Hematopoietic multipotent progenitor cell treated with erythropoietin and hydrocortisone succinate and interleukin-3 and kit ligand, for 4 days (in vitro differentiated cells): ENCODE measurements at regions not wholly inside any gene's neighbourhood (a gene's known extent, or its start where the extent isn't known, plus 50 kb on each side); places are given as distances from the start of the nearest gene placed in this dataset.
"Not testable (repeated sequence)": the region's sequence is repeated elsewhere in the genome, so short reads cannot be mapped to it uniquely, and the experiment has no call there.

Source experiments
- DNase-seq: peaks from one replicate; pipeline ENCODE4 v3.0.0-alpha.2; 2015

GRCh38 chr10:128178302-128178958 is 52.2 kb upstream of the MKI67 start:
- peak; percentile 74 for DNase-seq

- DNase-seq, result peak; percentile 78
Measured at GRCh38 chr10:128180843-128181242, 54.6 kb upstream of the MKI67 start.

DNA sequence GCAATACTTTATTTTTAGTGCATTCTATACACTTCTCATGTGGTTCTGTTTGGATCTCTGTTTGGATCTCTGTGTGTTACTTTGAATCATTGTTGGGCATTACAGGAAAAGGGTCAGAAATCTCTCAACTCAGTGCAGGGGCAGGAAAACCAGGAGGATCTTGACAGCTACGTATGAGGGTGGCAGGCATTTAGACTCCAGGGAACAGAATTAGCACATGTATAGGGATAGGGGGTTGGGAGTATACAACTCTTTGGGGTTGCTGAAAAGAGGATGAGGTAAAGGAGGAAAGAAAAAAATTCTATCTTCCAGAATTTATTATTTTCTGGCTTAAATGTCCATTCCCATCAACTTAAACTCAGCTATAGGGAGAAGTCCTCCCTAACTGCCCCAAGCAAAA is 59.4 kb upstream of the MKI67 start:
- DNase-seq, result no peak

GRCh38 chr10:128186959-128187787 is 61.0 kb upstream of the MKI67 start:
- DNase-seq, result peak; percentile 10

GRCh38 chr10:128187788-128188185 is 61.6 kb upstream of the MKI67 start:
- DNase-seq, result no peak

GRCh38 chr10:128189176-128189575 is 63.0 kb upstream of the MKI67 start:
- DNase-seq, result no peak

DNA sequence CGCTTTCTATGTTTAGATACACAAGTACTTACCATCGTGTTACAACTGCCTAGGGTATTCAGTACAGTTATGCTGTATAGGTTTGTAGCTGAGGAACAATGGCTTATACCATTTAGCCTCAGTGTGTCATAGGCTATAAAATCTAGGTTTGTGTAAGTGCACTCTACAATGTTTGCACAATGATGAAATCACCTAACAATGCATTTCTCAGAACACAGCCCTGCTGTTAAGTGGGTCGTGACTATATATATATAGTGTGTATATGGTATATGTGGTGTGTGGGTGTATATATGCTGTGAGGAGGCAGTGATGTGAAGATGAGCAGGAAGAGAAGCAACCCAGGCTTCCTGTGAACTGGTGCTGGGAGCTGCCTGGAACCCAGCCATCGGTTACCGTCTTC is 65.6 kb upstream of the MKI67 start:
- no peak for DNase-seq

DNA sequence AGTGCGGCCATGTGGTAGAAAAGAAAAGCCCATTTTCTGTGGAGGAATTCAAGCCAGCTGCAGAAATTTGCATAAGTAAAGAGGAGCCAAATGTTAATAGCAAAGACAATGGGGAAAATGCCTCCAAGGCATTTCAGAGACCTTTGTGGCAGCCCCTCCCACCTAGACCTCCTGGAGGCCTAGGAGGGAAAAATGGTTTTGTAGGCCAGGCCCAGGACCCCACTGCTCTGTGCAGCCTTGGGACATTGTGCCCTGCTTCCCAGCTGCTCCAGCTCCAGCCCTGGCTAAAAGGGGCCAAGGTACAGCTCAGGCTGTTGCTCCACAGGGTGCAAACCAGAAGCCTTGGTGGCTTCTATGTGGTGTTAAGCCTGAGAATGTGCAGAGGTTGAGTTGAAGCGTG is 75.6 kb upstream of the MKI67 start:
- not testable (repeated sequence) for DNase-seq

GRCh38 chr10:128203028-128203427 is 76.8 kb upstream of the MKI67 start:
- DNase-seq, result no peak

DNA sequence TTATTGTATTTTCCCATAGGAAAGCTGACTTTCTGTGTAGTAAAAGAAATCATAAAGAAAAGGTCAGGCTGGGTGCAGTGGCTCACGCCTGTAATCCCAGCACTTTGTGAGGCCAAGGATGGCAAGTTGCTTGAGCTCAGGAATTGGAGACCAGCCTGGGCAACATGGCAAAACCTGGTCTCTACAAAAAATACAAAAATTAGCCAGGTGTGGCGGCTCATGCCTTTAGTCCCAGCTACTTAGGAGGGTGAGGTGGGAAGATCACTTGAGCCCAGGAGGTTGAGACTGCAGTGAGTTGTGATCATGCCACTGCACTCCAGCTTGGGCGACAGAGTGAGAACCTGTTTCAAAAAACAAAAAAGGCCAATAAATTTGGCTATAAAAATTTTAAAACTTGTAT is 79.4 kb upstream of the MKI67 start:
- not testable (repeated sequence) for DNase-seq

- DNase-seq, result no peak
Measured at GRCh38 chr10:128206676-128207075, 80.5 kb upstream of the MKI67 start.

DNA sequence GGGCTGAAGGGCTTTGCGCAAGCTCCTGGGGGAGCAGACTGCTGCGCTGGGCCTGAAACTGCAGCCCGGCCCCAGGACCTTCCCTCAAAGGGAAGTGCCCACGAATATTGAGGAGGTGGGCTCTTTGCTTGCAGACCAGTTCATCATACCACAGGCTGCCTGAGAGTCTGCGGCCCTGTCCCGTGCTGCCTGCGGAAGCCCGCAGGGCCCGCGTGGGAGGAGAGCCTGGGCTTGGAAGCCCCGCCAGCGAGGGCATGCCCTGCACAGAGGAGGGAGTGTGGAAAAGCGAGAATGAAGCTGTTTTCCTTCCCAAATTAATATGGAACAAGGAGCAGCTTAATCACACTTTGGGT is 83.6 kb upstream of the MKI67 start:
- no peak for DNase-seq

- DNase-seq, result peak; percentile 68
Measured at GRCh38 chr10:128210215-128211063, 84.2 kb upstream of the MKI67 start.

DNA sequence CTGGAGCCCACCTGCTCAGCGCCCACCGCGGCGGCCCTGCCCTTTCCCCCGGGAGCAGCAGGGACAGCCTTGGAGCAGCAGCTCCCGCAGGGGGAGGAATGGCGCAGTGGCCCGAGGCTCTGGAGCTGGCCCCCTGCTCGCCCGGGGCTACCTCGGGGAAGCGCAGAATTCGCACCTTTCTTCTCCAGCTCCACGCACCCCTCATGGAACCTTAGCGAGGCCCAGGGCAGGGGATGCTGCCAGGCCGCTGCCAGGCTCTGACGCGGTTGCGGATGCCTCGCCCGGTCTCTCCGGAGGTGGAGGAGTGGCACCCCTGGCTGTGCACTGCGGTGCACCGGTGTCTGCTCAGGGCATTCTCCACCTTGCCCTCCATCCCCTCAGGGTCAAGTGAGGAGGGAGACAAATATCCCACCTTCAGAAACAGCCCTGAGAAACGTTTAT is 84.9 kb upstream of the MKI67 start:
- no peak for DNase-seq

DNA sequence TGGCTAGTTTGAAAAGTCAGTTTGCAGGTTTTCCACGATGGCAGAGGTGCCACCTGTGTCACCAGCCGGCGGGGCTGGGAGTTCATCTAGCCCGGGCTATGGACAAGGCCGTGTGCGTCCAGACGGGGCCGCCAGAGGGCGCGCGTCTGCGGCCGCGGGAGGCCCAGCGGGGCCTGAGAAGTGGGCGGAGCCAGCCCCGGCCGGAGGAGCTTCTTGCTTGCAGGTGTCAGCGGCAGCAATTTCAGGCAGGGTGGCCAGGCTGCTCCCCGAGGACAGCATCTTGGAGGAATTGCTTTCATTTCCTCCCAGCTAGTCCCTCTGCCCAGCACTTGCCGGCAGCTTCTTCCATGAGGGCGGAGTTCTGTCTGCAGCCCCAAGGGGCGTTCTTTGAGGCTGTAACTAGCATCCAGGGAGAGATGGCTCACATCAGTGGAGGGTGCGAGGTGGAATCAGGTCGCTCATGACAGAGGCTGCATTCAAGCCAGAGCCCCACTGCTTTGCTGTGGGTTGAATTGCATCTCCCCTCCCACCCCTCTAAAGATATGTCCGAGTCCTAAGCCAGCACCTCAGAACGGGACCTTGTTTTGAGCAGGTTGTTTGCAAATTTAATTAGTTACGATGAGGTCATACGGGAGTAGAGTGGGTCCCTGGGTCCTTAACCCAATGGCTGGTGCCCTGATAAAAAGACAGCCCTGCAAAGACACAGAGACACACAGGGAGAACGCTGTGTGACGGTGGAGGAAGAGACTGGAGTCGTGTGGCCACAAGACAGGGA is 85.9 kb upstream of the MKI67 start:
- DNase-seq, result peak; percentile 91

DNA sequence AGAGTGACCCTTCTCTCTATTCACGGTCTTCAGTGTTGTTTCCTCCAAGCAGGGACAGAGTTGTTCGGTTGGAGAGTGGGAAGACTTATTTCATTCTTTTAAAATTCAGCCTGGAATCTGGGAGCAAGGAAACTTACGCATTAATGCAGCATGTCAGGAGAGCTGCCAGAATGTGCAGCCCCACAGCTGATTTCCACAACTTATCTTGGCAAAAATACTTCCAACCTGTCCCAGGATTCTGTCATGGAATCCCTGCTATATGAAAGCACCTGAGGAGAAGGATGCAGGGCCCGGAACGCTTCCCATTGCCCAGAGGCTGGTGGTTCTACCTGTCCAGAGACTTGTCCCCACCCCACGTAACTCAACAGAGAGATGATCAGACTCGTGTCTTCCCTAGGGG is 86.9 kb upstream of the MKI67 start:
- DNase-seq, result no peak

GRCh38 chr10:128215733-128216132 is 89.5 kb upstream of the MKI67 start:
- no peak for DNase-seq

DNA sequence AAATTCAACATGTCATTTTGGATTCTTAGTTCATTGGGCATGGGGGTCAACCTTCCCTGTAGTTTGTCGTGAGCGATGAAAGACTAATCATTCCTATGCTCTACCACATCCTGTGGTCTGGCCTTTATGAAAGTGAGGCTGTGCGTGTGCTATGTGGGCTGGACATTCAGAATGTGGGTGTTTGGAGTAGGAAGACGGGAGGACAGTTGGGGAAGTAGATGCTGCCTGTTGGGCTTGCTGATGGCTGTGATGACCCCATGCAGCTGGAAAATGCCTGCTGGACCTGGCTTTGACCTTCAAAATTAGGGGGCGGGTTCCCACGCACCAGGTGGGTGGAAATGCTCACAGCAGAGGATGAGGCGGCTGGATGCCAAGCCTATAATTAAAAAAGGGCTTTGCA is 90.9 kb upstream of the MKI67 start:
- no peak for DNase-seq

GRCh38 chr10:128218161-128218560 is 91.9 kb upstream of the MKI67 start:
- DNase-seq, result no peak

DNA sequence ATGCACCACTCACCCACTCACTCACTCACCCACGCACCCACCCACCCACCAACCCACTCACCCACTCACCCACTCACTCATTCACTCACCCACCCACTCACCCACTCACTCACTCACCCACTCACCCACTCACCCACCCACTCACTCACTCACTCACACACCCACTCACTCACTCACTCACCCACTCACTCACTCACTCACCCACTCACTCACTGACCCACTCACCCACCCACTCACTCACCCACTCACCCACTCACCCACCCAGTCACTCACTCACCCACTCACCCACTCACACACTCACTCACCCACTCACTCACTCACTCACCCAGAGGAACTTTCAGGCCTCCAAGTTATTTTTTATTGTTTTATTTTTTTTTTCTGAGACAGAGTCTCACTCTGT is 93.1 kb upstream of the MKI67 start:
- DNase-seq, result no peak

GRCh38 chr10:128220021-128220420 is 93.8 kb upstream of the MKI67 start:
- no peak for DNase-seq

GRCh38 chr10:128221117-128221516 is 94.9 kb upstream of the MKI67 start:
- no peak for DNase-seq

DNA sequence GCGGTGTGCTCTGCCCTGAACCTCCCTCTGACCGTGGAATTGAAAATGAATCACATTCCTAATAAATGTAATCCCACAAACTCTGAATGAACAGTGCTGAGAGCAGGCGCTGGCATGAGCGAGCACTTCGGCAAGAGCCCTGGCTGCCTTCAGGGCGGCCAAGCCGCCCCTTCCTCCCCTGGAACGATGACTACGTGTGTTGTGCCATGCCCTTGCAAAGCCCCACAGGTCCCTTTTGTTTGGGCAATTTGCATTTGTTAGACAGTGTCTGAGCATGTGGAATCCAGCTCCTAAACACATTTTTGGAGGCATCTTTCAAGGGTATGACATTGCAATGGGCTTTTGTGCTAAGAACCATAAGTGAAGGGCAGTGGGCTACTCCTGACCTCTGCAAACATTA is 95.6 kb upstream of the MKI67 start:
- DNase-seq, result no peak
